Astrocyte (in vitro differentiated cells and primary cell): ENCODE measurements at regions not wholly inside any gene's neighbourhood (a gene's known extent, or its start where the extent isn't known, plus 50 kb on each side); places are given as distances from the start of the nearest gene placed in this dataset.

Experiments used
- CTCF ChIP-seq: IDR thresholded peaks from 2 replicates; pipeline ENCODE4 v1.5.1; 2011; ENCODE audit warnings: low read depth, mild to moderate bottlenecking, inconsistent platforms, low read length, moderate library complexity; ENCODE audit not compliant: insufficient read depth
- EZH2 ChIP-seq: IDR thresholded peaks from 2 replicates; pipeline ENCODE4 v1.6.1; 2012; ENCODE audit warnings: mild to moderate bottlenecking, low read length, inconsistent platforms; ENCODE audit not compliant: insufficient read depth

- no peak for TF ChIP-seq CTCF
- no peak for TF ChIP-seq EZH2
Observed at GRCh38 chr4:20195071-20195885, 56.4 kb upstream of the SLIT2 start.
